Ishikawa (cell line): ENCODE measurements at regions not wholly inside any gene's neighbourhood (a gene's known extent, or its start where the extent isn't known, plus 50 kb on each side); places are given as distances from the start of the nearest gene placed in this dataset.

Experiments used
- CEBPB ChIP-seq: IDR thresholded peaks from 2 replicates; pipeline ENCODE4 v1.6.1; 2012
- CREB1 ChIP-seq: IDR thresholded peaks from 2 replicates; pipeline ENCODE4 v1.6.1; 2012; ENCODE audit warnings: low read depth
- EGR1 ChIP-seq: IDR thresholded peaks from 2 replicates; pipeline ENCODE4 v1.6.1; 2012
- EP300 ChIP-seq: IDR thresholded peaks from 2 replicates; pipeline ENCODE4 v1.6.1; 2012; ENCODE audit warnings: borderline replicate concordance
- FOXM1 ChIP-seq: IDR thresholded peaks from 2 replicates; pipeline ENCODE4 v1.6.1; 2012; ENCODE audit warnings: low read depth, borderline replicate concordance
- NFIC ChIP-seq: IDR thresholded peaks from 2 replicates; pipeline ENCODE4 v1.6.1; 2012
- RAD21 ChIP-seq: IDR thresholded peaks from 2 replicates; pipeline ENCODE4 v1.6.1; 2012; ENCODE audit warnings: low read depth
- TAF1 ChIP-seq: IDR thresholded peaks from 2 replicates; pipeline ENCODE4 v1.6.1; 2012; ENCODE audit warnings: low read depth, mild to moderate bottlenecking
- TCF12 ChIP-seq: IDR thresholded peaks from 2 replicates; pipeline ENCODE4 v1.6.1; 2012; ENCODE audit warnings: low read depth
- TEAD4 ChIP-seq: IDR thresholded peaks from 2 replicates; pipeline ENCODE4 v1.6.1; 2012
- YY1 ChIP-seq: IDR thresholded peaks from 2 replicates; pipeline ENCODE4 v1.6.1; 2012; ENCODE audit warnings: low read depth
- ZBTB7A ChIP-seq: IDR thresholded peaks from 2 replicates; pipeline ENCODE4 v1.6.1; 2012; ENCODE audit warnings: low read depth
- TF ChIP-seq, protein P1 (sequence below): IDR thresholded peaks from 2 replicates; pipeline ENCODE4 v1.6.1; 2012
- TF ChIP-seq, protein P2 (sequence below): IDR thresholded peaks from 2 replicates; pipeline ENCODE4 v1.6.1; 2012; ENCODE audit warnings: low read depth, mild to moderate bottlenecking
- TF ChIP-seq, protein P3 (sequence below): IDR thresholded peaks from 2 replicates; pipeline ENCODE4 v1.6.1; 2012

DNA sequence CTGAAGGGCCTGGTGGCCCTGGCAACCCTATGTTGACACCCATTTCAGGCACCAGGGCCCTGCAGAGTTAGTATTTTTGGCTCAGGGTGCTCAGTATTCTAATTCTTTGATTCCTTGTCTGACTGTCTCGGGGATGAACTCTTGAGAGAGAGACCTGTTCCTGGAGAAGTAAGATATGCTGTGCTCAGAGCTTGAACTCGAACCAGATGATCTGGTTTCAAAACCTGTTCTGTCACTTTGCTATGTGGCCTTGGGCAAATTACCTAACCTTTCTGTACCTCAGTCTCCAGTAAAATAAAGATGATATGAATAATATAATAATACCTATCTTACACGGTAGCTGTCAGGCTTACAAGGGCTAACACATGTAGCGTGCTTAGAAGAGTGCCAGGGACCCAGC, 294.2 kb downstream of the DYSF start:
- TF ChIP-seq CEBPB: no peak
- TF ChIP-seq, protein P1, sequence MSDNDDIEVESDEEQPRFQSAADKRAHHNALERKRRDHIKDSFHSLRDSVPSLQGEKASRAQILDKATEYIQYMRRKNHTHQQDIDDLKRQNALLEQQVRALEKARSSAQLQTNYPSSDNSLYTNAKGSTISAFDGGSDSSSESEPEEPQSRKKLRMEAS: 0 out of 2 replicates have a peak, but pooled peaks have one; percentile 1

DNA sequence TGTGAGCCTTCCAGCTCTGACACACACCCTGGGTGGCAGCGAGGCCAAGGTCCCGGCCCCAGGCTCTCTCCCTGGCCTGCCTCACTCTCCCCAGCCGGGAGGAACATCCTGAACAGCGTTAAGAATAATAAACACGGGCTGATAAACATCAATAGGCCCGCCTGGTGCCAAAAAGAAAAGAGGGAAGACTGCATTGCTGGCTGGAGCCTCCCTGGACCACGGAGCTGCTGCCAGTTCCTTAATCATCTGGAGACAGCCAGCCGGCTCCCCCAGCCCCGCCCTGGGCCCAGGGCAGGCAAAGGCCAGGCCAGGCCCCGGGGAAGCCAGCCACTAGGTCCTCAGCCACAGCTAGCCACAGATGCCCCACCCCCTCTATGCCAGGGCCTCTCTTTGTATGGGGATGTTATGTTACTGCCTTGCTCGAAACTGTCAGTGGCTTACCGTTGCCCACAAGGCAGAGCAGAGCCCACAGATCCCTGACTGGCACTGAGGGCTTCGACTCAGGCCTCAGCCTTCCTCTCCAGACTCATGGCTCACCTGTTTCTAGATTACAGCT, 293.7 kb downstream of the DYSF start:
- TF ChIP-seq CEBPB: no peak
- no peak for TF ChIP-seq EP300
- TF ChIP-seq, protein P2, sequence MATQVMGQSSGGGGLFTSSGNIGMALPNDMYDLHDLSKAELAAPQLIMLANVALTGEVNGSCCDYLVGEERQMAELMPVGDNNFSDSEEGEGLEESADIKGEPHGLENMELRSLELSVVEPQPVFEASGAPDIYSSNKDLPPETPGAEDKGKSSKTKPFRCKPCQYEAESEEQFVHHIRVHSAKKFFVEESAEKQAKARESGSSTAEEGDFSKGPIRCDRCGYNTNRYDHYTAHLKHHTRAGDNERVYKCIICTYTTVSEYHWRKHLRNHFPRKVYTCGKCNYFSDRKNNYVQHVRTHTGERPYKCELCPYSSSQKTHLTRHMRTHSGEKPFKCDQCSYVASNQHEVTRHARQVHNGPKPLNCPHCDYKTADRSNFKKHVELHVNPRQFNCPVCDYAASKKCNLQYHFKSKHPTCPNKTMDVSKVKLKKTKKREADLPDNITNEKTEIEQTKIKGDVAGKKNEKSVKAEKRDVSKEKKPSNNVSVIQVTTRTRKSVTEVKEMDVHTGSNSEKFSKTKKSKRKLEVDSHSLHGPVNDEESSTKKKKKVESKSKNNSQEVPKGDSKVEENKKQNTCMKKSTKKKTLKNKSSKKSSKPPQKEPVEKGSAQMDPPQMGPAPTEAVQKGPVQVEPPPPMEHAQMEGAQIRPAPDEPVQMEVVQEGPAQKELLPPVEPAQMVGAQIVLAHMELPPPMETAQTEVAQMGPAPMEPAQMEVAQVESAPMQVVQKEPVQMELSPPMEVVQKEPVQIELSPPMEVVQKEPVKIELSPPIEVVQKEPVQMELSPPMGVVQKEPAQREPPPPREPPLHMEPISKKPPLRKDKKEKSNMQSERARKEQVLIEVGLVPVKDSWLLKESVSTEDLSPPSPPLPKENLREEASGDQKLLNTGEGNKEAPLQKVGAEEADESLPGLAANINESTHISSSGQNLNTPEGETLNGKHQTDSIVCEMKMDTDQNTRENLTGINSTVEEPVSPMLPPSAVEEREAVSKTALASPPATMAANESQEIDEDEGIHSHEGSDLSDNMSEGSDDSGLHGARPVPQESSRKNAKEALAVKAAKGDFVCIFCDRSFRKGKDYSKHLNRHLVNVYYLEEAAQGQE: no peak
- TF ChIP-seq RAD21: no peak
- TF ChIP-seq, protein P1: 0 out of 2 replicates have a peak, but pooled peaks have one; percentile 30

DNA sequence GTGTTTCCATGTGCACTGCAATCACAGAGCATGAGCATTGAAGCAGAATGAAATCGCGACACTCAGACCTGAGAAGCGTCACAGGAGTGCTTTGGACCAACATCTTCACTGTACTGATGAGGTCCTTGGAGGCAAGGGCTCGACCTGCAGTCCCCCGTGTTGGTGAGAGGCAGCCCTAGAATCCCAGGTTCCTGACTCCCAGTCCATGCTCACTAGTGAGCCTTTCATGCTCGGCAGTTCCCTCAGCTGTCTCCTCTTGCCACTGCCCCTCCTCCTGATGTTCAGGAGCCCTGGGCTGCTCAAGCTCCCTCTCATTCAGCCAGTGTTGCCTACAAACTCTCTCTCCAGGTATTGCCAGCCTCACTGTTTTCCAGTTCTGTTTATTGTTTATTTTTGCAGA, 291.4 kb downstream of the DYSF start:
- TF ChIP-seq, protein P1: no peak
- no peak for TF ChIP-seq RAD21
- no peak for TF ChIP-seq FOXM1

DNA sequence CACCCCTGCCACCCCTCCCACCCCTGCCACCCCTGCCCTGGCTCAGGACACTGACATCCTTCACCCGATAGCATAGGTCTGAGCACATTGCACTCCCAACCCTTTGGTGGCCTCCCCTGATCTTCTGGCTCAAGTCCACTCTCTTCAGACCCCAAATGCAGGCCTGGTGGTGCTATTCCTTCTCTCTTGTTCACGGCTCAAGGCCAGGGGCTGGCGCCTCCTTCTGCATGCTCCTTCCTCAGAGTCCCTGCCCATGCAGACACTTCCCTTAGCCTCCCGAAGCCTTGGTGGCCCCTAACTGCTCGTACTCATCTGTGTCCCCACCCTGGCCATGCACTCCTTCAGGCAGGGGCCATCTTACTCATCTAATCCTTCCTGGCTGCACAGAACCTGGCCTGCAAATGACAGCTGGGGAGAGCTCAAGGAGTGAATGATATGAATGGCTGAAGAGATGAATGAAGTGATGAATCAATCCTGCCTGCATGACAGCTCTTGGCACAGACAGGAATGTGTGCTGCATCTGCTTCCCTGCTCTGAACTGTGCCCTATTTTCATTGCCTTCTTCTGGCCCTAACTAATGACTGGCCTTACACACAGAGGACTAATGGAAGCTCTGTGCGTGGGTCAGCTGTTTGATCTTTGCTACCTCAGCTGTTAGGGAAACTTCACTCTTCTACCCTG, 290.8 kb downstream of the DYSF start:
- TF ChIP-seq CREB1 (no peak), EGR1 (no peak), TCF12 (no peak), FOXM1 (no peak), NFIC (no peak), RAD21 (no peak), TAF1 (no peak), EP300 (no peak), ZBTB7A (no peak)
- TF ChIP-seq, protein P1: no peak
- TF ChIP-seq, protein P2: no peak

DNA sequence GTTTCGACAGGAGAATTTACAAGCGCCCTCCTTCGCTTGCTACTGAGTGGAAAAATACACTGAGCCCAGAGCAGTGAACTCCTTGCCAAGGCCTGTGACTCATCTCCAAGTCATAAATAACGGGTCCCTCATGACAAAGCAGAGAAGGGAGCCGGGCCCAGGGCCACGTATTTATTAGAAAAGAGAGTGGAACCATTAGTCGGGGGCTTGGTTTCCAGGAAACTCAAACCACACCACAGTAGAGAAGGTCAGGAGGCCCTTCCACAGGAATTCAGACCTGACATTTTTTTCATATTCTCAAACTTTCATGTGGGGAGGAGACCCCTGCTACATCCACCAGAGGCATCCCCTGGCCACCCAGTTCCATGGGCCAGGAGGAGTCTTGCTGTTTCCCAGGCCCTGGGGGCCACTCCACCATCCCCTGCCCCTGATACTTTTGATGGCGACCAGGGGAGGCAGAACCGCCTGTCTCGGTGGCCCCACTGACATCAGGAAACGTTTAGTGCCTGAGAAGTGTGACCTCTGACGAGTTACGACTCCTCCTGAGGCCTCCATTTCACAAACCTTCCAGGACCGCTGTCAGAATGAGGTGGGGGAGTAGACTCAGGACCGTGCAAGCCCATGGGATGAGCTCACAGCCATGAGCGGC, 289.7 kb downstream of the DYSF start:
- TF ChIP-seq EP300 (peak; percentile 55; the same call in 1 of the 2 replicates), NFIC (peak; percentile 79), FOXM1 (no peak)

DNA sequence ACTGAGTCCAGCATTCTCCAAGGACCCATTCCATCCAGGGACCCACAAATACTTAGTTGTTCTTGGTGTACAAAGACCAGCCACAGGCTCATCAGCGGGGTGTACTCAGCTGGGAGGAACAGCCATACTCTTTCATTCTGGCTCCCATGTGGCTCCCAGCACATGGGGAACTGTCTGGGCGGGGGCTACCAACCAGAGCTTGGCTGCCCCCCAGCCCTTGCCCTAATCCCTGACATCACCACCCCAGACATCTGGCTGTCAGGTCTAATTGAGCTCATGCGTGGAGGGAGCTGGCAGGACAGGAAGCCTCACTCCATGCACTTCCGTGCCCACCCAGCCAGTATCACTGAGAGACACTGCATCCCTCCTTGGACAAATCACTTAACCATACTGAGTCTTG, 283.6 kb downstream of the DYSF start:
- TF ChIP-seq TAF1: no peak

DNA sequence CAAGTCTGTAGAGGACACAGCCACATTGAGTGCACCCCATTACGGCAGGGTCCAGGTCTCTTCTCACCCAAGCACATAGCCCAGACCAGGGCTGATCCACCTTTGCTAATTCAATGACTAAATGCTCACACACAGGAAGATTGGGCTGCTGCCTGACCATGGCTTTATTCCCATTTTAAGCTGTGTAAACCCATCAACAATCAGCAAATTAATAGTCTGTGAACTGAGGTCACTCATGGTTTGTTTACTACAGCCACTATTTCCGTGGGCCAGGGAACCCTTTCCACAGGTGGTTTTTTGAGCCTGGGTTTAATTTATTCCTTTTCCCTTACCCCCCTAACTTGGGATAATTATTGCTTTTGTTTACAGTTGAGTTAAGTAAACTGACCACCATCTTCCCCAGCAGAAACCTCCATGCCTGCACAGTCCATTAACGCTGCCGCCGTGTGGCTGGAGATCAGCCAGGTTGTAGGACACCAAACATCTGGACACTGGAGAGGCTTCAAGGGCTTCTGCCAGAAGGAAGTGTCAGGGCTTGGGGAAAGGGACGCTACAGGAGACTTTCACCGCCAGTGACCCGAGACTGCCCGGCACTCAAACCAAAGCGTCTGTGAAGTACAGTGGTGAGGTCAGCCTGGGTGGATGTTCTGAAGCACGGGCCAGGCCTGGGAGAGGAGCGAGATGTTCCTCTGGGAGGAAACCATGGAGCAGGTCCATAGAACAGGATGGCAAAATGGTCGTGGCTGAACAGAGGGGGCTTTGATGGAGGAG, 282.9 kb downstream of the DYSF start:
- TF ChIP-seq TEAD4 (no peak), EP300 (no peak), EGR1 (no peak), TCF12 (no peak), FOXM1 (no peak), CEBPB (no peak), YY1 (no peak), CREB1 (no peak), ZBTB7A (no peak), RAD21 (no peak), NFIC (no peak), TAF1 (no peak)
- TF ChIP-seq, protein P2: no peak
- TF ChIP-seq, protein P1: no peak
- TF ChIP-seq, protein P3, sequence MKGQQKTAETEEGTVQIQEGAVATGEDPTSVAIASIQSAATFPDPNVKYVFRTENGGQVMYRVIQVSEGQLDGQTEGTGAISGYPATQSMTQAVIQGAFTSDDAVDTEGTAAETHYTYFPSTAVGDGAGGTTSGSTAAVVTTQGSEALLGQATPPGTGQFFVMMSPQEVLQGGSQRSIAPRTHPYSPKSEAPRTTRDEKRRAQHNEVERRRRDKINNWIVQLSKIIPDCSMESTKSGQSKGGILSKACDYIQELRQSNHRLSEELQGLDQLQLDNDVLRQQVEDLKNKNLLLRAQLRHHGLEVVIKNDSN: no peak
